Activated CD4-positive, CD25-positive, alpha-beta regulatory T cell treated with anti-CD3 and anti-CD28 coated beads, Interleukin-2, amount 50 U/mL, for 24 hours (primary cell): ENCODE measurements at regions not wholly inside any gene's neighbourhood (a gene's known extent, or its start where the extent isn't known, plus 50 kb on each side); places are given as distances from the start of the nearest gene placed in this dataset.
"Not testable (repeated sequence)": the region's sequence is repeated elsewhere in the genome, so short reads cannot be mapped to it uniquely, and the experiment has no call there.

Source experiments
- ATAC-seq, 2 donors: fragments of 150-1000 bp; cut with Tn5 transposase; one replicate each; pipeline ENCODE4 v1.10.0; 2021; ENCODE audit warnings: mild to moderate bottlenecking in 1 of 2, moderate library complexity in 1 of 2

GRCh38 chr1:222953585-222953984 is 138.7 kb downstream of the DISP1 start:
- no peak for ATAC-seq

- ATAC-seq = no peak
Observed at GRCh38 chr1:222955964-222956363, 141.1 kb downstream of the DISP1 start.

- ATAC-seq = no peak
Observed at GRCh38 chr1:222956601-222957000, 141.8 kb downstream of the DISP1 start.

DNA sequence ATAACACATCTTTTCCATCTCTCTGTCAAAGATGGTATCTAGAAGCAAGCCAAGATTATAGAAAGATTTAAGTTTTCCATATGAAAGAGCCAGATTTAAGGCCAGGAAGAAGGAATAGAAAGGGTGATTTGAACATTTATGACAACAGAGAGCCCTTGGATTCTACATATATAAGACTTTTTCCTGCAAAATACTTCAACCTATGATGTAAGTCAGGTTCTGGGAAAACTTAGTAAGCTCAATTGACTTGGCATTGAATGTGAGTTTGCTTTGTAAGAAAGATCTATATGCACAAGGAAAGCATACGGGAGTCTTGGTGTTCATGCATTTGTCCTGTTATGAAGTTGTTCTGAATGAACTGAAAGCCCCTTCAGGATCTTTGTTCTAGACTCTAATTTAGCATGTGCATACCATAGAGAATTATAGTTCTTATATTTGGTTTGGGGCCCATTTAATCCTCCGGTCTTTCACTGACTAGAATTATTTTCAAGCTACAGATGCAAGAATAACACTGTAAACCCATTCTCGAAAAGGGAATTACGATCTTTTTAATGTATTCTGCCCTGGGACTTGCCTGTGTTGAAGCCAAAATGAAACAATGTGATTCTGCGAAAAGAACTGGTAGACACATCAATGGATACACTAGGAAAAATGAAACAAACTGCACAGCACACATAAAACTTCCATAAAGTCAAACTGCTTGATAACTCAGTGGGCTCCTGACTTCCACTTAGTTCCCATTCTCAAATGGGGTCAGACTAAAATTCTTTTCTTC is 152.8 kb downstream of the DISP1 start:
- no peak for ATAC-seq

GRCh38 chr1:222970040-222970439 is 155.2 kb downstream of the DISP1 start:
- ATAC-seq = no peak

DNA sequence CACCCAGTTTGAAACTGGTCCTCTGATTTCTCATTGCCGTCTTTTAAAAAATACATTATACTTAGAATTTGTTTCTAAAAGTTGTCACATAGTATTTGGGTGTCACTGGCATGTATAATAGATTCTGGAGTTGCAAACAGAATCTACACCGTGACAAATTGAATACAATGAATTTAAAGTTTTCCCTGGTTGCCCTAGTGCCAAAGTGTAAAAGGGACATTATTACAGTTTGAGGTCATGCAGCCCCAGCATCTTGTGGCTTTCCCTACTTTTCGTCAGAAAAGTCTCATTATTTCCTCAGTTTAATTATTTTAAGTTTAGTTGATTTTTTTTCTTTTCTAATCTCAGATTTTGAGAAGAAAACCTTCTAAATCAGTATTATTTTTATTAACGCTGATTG is 155.9 kb downstream of the DISP1 start:
- no peak for ATAC-seq

DNA sequence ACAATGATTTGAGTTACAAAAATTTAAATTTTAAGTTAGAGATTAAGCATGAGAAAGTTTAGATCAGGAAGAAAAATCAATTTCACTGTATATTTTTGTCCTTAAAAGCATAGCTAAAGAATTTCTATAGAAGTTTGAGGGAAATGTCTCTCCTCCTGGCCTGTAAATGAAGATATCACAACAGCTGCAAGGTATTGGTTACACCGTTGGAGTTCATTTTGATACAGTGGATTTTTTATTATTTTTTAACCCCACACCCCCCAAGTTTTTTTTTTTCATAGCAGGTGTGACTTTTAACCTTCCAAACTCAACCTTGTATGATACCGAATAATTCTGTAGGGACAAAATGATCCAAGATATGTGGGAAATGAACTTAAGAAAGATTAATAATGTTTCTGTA is 156.3 kb downstream of the DISP1 start:
- ATAC-seq = no peak

DNA sequence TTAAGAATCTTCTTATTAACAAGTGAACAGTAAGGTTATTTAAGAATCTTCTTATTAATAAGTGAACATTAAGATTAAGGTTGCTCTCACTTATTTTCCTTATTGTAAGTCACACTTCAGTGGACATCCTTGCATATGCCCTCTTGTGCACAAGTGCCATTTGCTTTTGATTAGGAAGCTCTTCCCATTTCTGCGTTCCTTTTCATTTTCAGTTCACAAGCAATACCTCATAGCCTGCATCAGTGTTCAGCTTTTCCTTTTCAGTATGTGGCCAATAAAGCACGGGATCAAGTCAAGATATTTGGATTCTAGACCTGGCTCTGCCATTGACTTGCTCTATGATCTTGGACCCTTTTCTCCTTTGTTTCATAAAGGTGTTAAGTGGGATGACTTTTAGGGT is 158.7 kb downstream of the DISP1 start:
- ATAC-seq = no peak

DNA sequence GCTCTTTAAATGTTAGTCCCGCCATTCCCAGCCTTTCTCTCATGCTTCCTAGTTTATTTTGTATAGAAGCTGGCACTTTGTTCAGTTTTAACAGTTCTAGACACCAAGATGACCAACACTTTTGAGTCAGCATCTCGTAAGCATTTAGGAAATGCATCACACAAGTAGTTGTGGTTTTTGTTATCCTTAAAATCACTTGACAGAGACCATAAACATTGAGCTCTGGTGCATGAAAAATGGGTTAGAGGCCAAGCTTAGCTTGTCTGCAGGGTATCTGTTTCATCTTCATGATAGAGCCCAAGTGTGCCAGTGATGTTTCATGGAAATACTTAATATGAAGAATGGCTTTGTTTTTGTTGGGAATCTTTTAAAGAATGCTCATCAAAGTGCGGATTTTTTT is 159.7 kb downstream of the DISP1 start:
- ATAC-seq = no peak

DNA sequence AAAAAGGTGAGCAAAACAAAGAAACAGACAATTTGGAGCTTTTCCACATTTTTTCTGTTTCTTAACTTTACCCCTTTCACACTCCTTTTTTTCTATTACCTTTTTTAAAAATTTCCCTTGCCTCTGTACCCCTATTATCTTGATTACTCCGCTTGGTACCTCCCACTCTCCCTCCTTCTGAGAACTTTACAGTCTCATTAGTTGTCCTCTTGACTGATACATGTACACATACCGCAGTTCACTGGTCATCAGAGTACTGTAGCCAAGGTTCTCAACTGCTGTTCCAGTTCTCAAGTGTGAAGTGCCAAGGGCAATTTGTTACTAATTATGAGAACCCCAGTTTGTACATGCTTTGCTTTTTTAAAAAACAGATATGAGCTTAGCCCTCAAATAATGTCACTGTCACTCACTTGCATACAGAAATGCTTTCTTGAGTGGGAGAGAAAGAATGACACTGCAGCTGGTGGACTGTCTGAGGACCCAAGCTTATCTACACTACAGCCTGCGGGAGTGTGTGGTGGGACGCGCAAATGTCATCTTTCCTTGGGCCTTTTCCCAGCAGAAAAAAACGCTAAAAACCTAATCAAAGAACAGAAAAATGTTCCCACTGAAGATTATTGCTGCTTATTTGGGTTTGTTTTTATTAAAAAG is 160.8 kb downstream of the DISP1 start:
- no peak for ATAC-seq

- ATAC-seq = no peak
Observed at GRCh38 chr1:222976453-222976852, 161.6 kb downstream of the DISP1 start.

- not testable (repeated sequence) for ATAC-seq
Observed at GRCh38 chr1:222977294-222977693, 162.5 kb downstream of the DISP1 start.

- ATAC-seq = no peak
Observed at GRCh38 chr1:222979561-222979960, 163.5 kb downstream of the TLR5 start.

- ATAC-seq = no peak
Observed at GRCh38 chr1:222987674-222988076, 155.4 kb downstream of the TLR5 start.

DNA sequence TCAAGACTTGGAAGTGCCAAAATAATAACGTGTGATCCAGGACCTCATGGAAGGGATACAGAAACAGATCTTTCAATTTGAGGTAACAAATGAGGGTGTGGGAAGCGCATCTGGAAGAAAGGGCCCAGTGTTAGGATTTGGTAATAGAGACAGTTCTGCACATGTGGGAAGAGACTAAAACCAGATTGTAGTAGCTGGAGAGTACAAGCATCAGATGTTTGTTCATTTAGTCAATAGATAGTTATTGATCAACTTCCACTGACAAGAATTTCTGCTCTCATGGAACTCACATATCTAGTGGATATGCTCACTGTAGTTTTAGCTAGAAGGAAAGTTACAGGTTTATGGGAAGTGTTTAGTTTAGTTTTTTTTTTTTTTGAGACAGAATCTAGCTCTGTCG is 153.6 kb downstream of the TLR5 start:
- ATAC-seq = no peak

- no peak for ATAC-seq
Observed at GRCh38 chr1:222991177-222991576, 151.9 kb downstream of the TLR5 start.

- ATAC-seq = no peak
Observed at GRCh38 chr1:222991908-222992307, 151.1 kb downstream of the TLR5 start.

DNA sequence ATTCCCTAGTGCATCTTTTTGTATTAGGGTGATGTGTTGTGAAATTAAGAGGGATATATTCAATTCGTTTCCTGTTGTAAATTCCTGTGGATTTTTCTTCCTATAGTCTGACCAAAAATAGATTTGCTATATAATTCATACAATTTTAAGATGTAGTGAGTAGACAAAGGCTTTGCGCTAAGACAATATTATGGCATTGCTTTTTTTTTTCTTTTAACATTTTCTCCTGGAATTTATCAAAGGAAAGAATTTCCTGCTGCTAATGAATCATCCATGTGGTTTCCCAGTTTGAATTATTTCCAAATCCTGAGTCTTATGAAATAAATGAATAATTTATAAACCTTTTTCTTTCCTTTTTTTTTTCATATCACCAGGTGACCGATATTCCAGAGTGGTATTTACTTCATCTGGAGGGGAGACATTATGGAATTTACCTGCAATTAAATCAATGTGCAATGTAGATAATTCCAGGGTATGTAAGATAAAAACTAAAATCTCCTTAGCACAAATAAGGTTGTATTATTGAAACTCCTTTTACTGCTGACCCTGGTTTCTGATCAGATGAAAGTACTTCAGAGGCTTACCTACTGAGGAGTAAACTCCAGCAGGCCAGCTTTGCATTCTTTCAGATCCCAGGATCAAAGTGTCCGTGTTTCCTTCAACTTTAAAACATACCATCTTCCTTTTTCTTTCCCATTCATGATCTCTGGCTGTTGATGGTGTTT is 148.4 kb downstream of the TLR5 start:
- no peak for ATAC-seq

DNA sequence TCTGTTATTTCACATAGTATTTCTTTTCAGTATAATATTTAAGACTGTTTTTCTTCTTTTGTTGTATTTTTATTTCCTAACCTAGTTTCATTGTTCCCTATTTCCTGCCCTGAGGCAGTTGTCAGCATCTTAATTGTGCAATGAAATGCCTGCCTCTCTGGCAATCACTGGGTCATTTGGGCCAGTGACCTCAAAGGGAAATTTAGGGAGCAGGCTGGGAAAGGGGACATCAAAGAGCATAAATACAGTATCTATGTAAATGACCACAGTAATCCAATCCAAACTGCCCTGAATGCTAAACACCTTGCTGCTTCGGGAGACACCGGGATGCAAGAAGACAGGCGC is 147.8 kb downstream of the TLR5 start:
- no peak for ATAC-seq

GRCh38 chr1:222995620-222996309 is 147.3 kb downstream of the TLR5 start:
- ATAC-seq = no peak

DNA sequence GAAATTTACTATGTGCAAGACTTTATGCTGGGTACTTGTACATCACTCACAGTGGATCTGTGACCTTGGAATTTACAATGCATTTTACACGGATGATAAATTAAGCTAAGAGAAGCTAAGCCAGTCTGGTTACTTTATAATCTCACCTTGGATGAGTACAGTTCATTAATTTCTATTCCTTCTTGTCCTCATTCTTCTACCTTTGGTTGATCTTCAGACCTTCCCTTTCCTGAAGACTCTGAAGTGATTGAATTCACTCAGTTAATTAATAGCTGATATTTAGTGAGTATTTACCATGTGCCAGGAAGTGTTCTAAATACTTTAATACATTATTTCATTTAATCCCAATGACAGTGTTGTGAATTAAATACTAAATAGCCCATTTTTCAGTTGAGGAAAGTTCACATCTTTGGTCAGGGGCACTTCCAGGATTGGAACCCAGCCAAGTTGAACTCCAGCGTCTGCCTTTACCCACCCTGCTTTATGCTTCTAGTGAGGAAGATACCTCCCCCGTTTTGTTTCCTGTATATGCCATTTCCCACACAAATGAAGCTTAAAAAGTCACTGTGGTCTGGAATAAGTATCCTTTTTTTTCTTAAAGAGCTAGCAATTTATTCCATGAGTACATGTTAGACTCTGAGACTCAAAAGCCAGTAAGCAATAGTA is 146.6 kb downstream of the TLR5 start:
- ATAC-seq = no peak

- ATAC-seq = no peak
Observed at GRCh38 chr1:223000632-223001031, 142.4 kb downstream of the TLR5 start.
